ENCODE measurements at regions not wholly inside any gene's neighbourhood (a gene's known extent, or its start where the extent isn't known, plus 50 kb on each side); places are given as distances from the start of the nearest gene placed in this dataset.
"Not testable (repeated sequence)": the region's sequence is repeated elsewhere in the genome, so short reads cannot be mapped to it uniquely, and the experiment has no call there.

DNA sequence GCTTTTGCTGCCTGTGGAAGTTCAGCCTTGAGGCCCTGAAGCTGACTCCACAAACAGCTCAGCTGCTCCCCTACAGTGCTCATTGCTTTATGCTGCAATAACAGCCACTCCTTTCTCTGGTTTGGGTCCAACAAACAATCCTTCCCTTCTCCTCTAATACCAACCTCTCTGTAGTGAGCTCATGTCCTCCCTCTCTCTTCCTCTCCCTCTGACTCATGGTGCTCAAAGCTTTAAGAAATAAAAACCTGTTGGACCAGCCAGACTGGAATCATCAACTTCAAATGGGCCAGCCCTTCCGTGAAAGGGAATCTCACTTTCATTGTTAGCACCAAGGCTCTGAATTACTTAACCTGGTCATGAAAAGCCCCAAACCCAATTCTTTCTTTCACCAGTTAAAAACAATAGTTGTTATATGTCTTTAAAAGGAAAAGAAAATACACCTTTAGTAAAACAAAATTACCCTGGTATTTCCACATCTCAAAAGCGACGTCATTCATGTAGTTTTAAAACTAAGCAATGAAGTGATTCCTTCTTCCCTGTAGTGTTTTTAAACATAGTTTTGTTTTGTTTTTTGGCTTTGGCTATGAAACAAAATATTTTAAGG, 126.4 kb downstream of the DUSP6 start:
- H3K4me3 ChIP-seq (ENCODE audit: low read depth, poor library complexity, severe bottlenecking) = no peak overlapping the region
- intact Hi-C loops (cut with DNase I; ENCODE audit: low total_unique reads) = no loop called here
- no peak for TF ChIP-seq CTCF (IDR thresholded peaks at IDR 0.05)
- no peak for TF ChIP-seq POLR2A (IDR thresholded peaks at IDR 0.05)
- 24 to 32% methylated on average over 3 of the region's 3 CpGs for WGBS, 2 donors
- peak in 1 of 2 donors; percentile 80 for DNase-seq (ENCODE audit: low spot score in 2 of 2)

DNA sequence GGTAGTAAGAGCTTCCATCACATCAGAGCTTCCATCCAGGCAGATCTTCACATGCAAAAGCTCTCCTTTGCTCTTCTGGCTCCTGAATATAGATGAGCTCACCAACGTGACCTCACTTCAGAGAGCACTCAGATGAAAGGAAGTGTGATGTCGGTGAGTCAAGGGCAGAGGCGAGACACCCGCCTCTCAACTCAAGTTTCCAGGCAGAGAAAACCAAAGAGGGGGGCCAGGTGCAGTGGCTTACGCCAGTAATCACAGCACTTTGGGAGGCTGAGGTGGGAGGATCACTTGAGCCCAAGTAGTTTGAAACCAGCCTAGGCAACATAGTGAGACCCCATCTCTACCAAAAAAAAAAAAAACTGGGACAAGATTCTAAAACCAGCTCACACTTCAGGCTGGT, 126.9 kb downstream of the DUSP6 start:
- intact Hi-C loops (cut with DNase I; ENCODE audit: low total_unique reads) = no loop called here
- H3K4me3 ChIP-seq (ENCODE audit: low read depth, poor library complexity, severe bottlenecking) = no peak overlapping the region
- DNase-seq (ENCODE audit: low spot score in 2 of 2) = peak in 1 of 2 donors; percentile 29
- WGBS, 2 donors = 29 to 45% methylated on average over 5 of the region's 5 CpGs
- no peak for TF ChIP-seq POLR2A (IDR thresholded peaks at IDR 0.05)
- no peak for TF ChIP-seq CTCF (IDR thresholded peaks at IDR 0.05)

- H3K4me3 ChIP-seq (ENCODE audit: low read depth, poor library complexity, severe bottlenecking); intact Hi-C loops (cut with DNase I; ENCODE audit: low total_unique reads); DNase-seq (ENCODE audit: low spot score in 2 of 2): not testable (repeated sequence)
- 83 to 92% methylated on average over 3 of the region's 3 CpGs for WGBS, 2 donors
Measured at GRCh38 chr12:89222580-89222979, 129.7 kb downstream of the DUSP6 start.

DNA sequence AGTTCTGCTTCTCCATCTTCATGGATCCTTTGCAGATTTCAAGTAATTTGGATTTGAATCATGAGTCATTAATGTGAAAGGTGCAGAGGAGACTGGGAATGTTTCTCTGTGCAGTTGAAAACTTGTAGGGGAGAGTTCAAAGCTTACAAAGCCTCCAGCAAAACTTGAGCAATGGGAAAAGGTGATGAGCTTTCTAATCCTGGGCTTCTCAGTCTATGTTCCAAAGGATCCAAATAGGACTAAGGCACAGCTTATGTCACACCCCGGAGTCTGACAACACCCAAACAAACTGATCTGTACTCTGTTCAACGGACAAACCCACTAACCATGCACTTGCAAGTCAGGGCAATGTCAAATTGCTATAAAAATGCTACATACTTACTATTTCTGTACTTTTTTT, 134.8 kb downstream of the DUSP6 start:
- TF ChIP-seq CTCF (IDR thresholded peaks at IDR 0.05) (no peak), POLR2A (IDR thresholded peaks at IDR 0.05) (no peak)
- DNase-seq (ENCODE audit: low spot score in 2 of 2) = no peak
- no peak overlapping the region for H3K4me3 ChIP-seq (ENCODE audit: low read depth, poor library complexity, severe bottlenecking)
- WGBS, 2 donors = 60 to 65% methylated on average over 2 of the region's 2 CpGs
- intact Hi-C loops (cut with DNase I; ENCODE audit: low total_unique reads) = no loop called here

DNA sequence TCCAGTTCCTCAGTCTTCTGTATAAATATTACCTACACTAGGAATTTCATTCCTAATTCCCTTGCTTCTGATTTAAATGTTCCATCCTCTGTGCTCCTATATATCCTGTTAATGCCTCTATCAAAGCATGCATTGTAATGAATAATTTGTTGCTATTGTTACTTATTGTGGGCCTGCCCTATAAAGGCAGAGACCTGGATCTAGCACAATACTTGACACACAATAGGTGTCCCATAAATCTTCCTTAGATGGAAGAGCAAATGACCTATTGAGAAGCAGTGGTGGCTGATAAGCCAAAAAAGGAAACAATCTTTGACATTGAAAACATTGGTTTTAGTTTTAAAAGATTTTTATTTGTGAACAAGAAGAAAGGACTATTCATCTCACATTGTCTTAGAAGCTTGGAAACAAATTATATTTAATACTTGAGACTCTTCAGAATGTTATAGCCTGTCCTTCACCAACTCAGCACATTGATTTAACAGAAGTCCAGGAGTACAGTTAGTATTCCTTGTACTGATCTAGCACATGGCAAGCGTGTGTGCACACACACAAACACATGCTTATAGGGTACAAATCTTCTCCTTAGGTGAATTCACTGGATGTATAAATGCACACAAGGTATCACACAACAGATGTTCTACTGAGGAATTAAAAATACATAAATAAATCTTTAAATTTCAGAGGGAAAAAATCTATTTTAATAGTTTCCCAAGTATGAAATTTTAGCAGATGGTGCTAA, 135.9 kb downstream of the DUSP6 start:
- H3K4me3 ChIP-seq (ENCODE audit: low read depth, poor library complexity, severe bottlenecking) = no peak overlapping the region
- no peak for TF ChIP-seq POLR2A (IDR thresholded peaks at IDR 0.05)
- TF ChIP-seq CTCF (IDR thresholded peaks at IDR 0.05) = no peak
- no peak for DNase-seq (ENCODE audit: low spot score in 2 of 2)
- intact Hi-C loops (cut with DNase I; ENCODE audit: low total_unique reads) = no loop called here
- WGBS, 2 donors = 94 to 96% methylated on average over 1 of the region's 1 CpG

GRCh38 chr12:89215196-89215595, 137.1 kb downstream of the DUSP6 start:
- DNase-seq (ENCODE audit: low spot score in 2 of 2) = no peak
- 63 to 66% methylated on average over 1 of the region's 1 CpG for WGBS, 2 donors
- TF ChIP-seq CTCF (IDR thresholded peaks at IDR 0.05) (no peak), POLR2A (IDR thresholded peaks at IDR 0.05) (no peak)
- no peak overlapping the region for H3K4me3 ChIP-seq (ENCODE audit: low read depth, poor library complexity, severe bottlenecking)
- intact Hi-C loops (cut with DNase I; ENCODE audit: low total_unique reads) = no loop called here

Measured in lower leg skin (tissue), 4 donors.